Testis (tissue), 2 donors: ENCODE measurements at regions not wholly inside any gene's neighbourhood (a gene's known extent, or its start where the extent isn't known, plus 50 kb on each side); places are given as distances from the start of the nearest gene placed in this dataset.

Experiments used
- DNase-seq: peaks from one replicate; pipeline ENCODE4 v3.0.0-alpha.2; 2019
- H3K27ac ChIP-seq, 2 donors: fragments of 200-600 bp; sonication (generic); one replicate each; pipeline ENCODE4 v1.5.1; 2019
- H3K27me3 ChIP-seq: fragments of 200-600 bp; sonication (generic); one replicate; pipeline ENCODE4 v1.5.1; 2019
- H3K36me3 ChIP-seq: fragments of 200-600 bp; sonication (generic); one replicate; pipeline ENCODE4 v1.5.1; 2017; ENCODE audit warnings: low read depth; ENCODE audit errors: missing control alignments
- H3K4me1 ChIP-seq: fragments of 200-600 bp; sonication (generic); one replicate; pipeline ENCODE4 v1.5.1; 2019
- H3K4me3 ChIP-seq, 2 donors: fragments of 200-600 bp; sonication (generic); one replicate each; pipeline ENCODE4 v1.5.1; 2017 to 2019
- H3K9me3 ChIP-seq: fragments of 200-600 bp; sonication (generic); one replicate; pipeline ENCODE4 v1.5.1; 2017
- POLR2A ChIP-seq: fragments of 450-650 bp; IDR thresholded peaks from one replicate; pipeline ENCODE4 v1.6.1; 2017; ENCODE audit warnings: antibody characterized with exemption, mild to moderate bottlenecking, moderate library complexity
- WGBS, 2 donors: methylation state at CpG; one replicate each; pipeline ENCODE4 v1.1.5; 2018; 5-methylcytosine and 5-hydroxymethylcytosine counted together
- intact Hi-C: fragments of 100-400 bp; cut with DNase I; formaldehyde crosslinking; loops from one replicate; pipeline ENCODE4 v1.15.1; 2023; ENCODE audit warnings: low total_unique reads
- TF ChIP-seq, protein P1 (sequence below), 3 experiments: fragments of 450-650 bp in 2 of 3; fragments of 200-600 bp in 1 of 3; sonication (generic) in 1 of 3; IDR thresholded peaks; one replicate each; pipeline ENCODE4 v1.5.1; 2016 to 2019; ENCODE audit warnings: antibody characterized with exemption in 3 of 3, mild to moderate bottlenecking in 2 of 3, moderate library complexity in 1 of 3

DNA sequence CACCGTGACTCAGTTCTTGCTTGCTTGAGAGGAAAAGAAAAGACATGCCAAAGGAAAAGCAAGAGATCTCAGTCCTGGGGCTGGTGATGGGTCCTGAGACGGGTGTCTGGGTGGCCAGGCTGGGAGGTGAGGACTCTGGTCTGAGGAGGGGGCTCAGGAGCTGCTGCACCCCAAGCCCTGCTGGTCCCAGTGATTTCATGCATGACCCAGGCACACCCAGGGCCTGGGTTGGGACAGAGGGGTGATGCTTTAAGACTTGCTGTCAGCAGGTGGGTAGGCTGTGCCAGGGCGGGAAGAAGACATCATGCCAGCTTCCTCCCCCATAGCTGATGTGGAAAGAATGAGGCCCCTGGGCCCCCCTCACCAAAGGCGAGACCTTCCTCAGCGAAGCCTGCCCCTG, 65.1 kb upstream of the PMEPA1 start:
- H3K4me3 ChIP-seq, result no peak overlapping the region
- no peak for DNase-seq
- no peaks in the 10 kb centered on the region for H3K9me3 ChIP-seq
- no peak for TF ChIP-seq POLR2A
- TF ChIP-seq, protein P1, sequence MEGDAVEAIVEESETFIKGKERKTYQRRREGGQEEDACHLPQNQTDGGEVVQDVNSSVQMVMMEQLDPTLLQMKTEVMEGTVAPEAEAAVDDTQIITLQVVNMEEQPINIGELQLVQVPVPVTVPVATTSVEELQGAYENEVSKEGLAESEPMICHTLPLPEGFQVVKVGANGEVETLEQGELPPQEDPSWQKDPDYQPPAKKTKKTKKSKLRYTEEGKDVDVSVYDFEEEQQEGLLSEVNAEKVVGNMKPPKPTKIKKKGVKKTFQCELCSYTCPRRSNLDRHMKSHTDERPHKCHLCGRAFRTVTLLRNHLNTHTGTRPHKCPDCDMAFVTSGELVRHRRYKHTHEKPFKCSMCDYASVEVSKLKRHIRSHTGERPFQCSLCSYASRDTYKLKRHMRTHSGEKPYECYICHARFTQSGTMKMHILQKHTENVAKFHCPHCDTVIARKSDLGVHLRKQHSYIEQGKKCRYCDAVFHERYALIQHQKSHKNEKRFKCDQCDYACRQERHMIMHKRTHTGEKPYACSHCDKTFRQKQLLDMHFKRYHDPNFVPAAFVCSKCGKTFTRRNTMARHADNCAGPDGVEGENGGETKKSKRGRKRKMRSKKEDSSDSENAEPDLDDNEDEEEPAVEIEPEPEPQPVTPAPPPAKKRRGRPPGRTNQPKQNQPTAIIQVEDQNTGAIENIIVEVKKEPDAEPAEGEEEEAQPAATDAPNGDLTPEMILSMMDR (IDR thresholded peaks at IDR 0.05), result no peak
- no peaks in the 10 kb centered on the region for H3K27me3 ChIP-seq
- no peaks in the 10 kb centered on the region for H3K36me3 ChIP-seq
- H3K27ac ChIP-seq, result no peak overlapping the region
- intact Hi-C loops, result no loop called here
- H3K4me1 ChIP-seq, result no peaks in the 10 kb centered on the region
- 92 to 95% methylated on average over 5 of the region's 5 CpGs for WGBS, 2 donors

DNA sequence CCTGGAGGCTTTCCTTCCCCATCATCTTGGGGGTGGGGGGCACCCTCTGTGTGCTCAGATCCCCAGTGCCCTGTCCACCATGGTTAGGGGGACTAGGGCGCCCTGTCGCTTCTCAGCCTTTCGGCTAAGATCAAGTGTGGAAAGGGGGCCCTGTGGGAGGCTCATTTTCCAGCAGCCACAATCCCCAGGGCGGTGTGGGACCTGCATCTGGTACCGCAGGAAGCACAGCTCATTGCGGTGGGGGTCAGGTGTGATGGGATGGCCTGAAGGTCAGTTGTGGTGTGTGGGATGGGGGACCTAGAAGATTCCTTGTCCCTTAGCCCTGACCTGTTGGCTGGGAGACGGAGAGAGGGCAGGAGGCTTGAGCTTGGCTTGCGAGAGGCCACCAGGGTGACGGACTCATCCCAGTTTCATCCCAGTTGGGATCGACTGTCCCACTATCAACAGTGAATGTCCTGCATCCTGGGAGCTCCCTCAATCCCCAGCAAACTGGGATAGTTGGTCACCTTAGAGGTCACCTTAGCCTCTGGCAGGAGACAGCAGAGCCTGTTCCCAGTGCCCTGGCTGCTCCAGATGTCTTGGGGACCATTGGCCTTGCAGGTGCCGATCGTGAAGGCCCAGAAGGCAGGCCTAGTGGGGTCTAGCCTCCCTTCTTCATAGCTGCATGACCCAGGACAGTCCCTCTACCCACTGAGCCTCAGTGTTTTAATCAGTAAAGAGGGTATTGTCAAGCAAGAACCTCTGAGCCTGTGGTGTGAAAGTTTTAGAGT, 64.5 kb upstream of the PMEPA1 start:
- intact Hi-C loops, result no loop called here
- no peak overlapping the region for H3K4me3 ChIP-seq
- no peaks in the 10 kb centered on the region for H3K9me3 ChIP-seq
- no peaks in the 10 kb centered on the region for H3K4me1 ChIP-seq
- 94 to 100% methylated on average over 6 to 12 of the region's 12 CpGs for WGBS, 2 donors
- H3K27me3 ChIP-seq, result no peaks in the 10 kb centered on the region
- no peaks in the 10 kb centered on the region for H3K36me3 ChIP-seq
- H3K27ac ChIP-seq, result no peak overlapping the region
- TF ChIP-seq POLR2A, result no peak
- TF ChIP-seq, protein P1 (IDR thresholded peaks at IDR 0.05), result no peak
- no peak for DNase-seq

DNA sequence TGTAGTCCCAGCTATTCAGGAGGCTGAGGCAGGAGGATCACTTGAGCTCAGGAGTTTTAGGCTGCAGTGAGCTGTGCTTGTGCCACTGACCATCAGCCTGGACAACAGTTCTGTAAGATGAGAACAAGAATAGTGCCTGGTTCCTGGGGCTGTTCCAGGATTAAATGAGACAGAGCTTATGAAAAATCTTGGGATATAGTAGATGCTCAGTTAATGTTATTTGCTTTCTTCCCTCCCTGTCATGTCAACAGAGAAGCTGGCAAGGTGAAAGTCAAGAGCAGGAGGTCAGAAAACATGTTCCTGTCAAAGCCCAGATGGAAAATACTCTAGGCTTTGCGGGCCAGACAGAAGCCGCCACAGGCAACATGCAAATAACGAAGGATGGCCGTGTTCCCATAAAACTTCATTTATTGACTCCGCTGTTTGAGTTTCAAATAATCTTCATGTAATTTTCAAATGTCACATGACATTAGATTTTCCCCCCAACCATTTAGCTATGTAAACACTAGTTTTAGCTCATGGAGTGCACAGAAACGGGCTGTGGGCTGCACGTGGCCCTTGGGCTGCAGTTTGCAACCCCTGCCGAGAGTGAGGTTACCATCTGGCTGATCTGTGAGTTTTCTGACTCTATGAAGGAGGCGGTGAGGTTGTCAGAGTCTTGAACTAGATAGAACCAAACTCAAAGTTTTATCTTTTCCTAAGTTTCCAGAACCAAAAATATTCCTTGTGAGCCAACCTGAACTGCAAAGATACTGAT, 63.4 kb upstream of the PMEPA1 start:
- Histone ChIP-seq H3K4me1 (no peaks in the 10 kb centered on the region), H3K27me3 (no peaks in the 10 kb centered on the region), H3K9me3 (no peaks in the 10 kb centered on the region), H3K4me3 (no peak overlapping the region), H3K27ac (no peak overlapping the region), H3K36me3 (no peaks in the 10 kb centered on the region)
- TF ChIP-seq, protein P1 (IDR thresholded peaks at IDR 0.05), result no peak
- TF ChIP-seq POLR2A, result no peak
- 85 to 92% methylated on average over 9 of the region's 9 CpGs for WGBS, 2 donors
- intact Hi-C loops, result no loop called here
- DNase-seq, result no peak

DNA sequence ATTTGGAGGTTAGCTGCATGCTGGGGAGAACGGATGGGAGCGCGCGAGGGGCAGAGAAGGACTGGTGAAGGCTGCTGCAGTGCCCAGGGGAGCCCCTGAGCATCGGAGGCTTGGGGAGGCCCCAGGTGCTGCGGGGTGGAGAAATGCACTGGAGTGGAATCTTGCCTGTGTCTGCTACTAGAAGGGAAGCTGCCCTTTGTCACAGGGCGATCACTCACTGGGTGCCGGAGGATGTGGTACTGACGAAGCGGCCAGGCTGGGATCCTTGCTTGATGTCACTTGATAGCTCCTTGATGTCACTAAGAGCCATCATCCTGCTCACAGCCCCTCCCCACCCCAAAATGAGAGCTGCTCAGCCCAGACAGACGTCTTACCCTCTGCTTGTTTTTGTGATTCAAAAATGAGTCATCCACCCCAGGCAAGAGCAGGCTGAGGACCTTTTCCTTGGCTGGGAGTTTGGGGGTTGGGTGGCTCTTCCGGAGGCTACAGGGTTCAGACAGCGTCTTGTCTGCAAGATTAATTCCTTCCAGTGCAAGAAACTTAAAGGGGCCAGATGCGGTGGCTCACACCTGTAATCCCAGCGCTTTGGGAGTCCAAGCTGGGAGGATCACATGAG, 62.6 kb upstream of the PMEPA1 start:
- WGBS, 2 donors, result 77 to 81% methylated on average over 13 to 15 of the region's 15 CpGs
- Histone ChIP-seq H3K9me3 (no peaks in the 10 kb centered on the region), H3K4me1 (no peaks in the 10 kb centered on the region), H3K4me3 (no peak overlapping the region), H3K36me3 (no peaks in the 10 kb centered on the region), H3K27ac (no peak overlapping the region), H3K27me3 (no peaks in the 10 kb centered on the region)
- DNase-seq, result no peak
- intact Hi-C loops, result no loop called here
- TF ChIP-seq, protein P1 (IDR thresholded peaks at IDR 0.05), result no peak
- no peak for TF ChIP-seq POLR2A
